ENCODE measurements at regions not wholly inside any gene's neighbourhood (a gene's known extent, or its start where the extent isn't known, plus 50 kb on each side); places are given as distances from the start of the nearest gene placed in this dataset.

- no peak for TF ChIP-seq CTCF (IDR thresholded peaks at IDR 0.05)
- TF ChIP-seq POLR2A (IDR thresholded peaks at IDR 0.05): no peak
- Histone ChIP-seq H3K9me3 (no peaks in the 10 kb centered on the region), H3K27ac (no peak overlapping the region), H3K36me3 (no peaks in the 10 kb centered on the region), H3K4me3 (replicated peaks in 1 of 3) (no peak overlapping the region), H3K27me3 (no peaks in the 10 kb centered on the region), H3K4me1 (no peaks in the 10 kb centered on the region)
- DNase-seq: no peak
- intact Hi-C loops (cut with DNase I): no loop called here
Observed at GRCh38 chr18:73656691-73657090, 490.9 kb downstream of the FBXO15 start.

DNA sequence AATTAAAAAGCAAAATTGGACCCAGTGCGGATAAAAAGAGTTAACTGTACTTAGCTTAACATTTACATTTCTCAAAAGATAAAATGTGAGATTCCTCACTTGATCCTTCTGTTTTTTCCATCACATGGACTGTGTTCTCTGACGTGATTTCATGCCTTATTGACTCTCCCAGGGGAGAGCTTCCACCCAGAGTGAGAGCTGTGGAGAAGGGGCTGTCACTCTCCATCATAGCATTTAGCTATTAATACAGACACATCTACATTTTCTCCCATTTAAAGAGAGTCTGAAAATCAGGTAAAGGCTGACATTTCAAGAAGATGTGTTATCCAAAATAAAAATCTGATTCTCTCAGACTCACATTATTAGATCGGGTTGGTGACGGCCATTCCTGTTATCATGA lies 493.8 kb downstream of the FBXO15 start:
- intact Hi-C loops (cut with DNase I): no loop called here
- Histone ChIP-seq H3K9me3 (no peaks in the 10 kb centered on the region), H3K36me3 (no peaks in the 10 kb centered on the region), H3K27ac (no peak overlapping the region), H3K4me3 (replicated peaks in 1 of 3) (no peak overlapping the region), H3K27me3 (no peaks in the 10 kb centered on the region), H3K4me1 (no peaks in the 10 kb centered on the region)
- no peak for DNase-seq
- 75 to 76% methylated on average over 4 of the region's 4 CpGs for WGBS, 2 donors
- no peak for TF ChIP-seq CTCF (IDR thresholded peaks at IDR 0.05)
- no peak for TF ChIP-seq POLR2A (IDR thresholded peaks at IDR 0.05)

DNA sequence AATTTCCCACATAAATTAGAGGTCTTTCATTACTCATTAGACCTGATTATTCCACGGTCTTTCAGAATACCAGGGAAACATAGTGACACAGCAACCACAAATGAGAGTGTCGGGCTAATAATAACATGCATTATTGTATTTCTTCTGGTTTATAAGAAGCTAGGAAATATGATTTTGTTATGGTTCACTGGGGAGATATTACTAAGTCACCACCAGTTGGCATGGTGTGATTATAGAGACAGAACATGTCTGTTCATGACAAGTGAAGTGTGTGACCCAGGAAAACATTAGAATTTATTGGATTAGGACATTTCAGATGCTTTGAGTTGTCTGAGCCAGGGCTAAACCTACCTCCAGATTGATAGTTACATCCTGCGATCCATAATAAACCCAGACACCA lies 494.4 kb downstream of the FBXO15 start:
- intact Hi-C loops (cut with DNase I): no loop called here
- Histone ChIP-seq H3K4me3 (replicated peaks in 1 of 3) (no peak overlapping the region), H3K36me3 (no peaks in the 10 kb centered on the region), H3K27me3 (no peaks in the 10 kb centered on the region), H3K9me3 (no peaks in the 10 kb centered on the region), H3K4me1 (no peaks in the 10 kb centered on the region), H3K27ac (no peak overlapping the region)
- WGBS, 2 donors: 74 to 77% methylated on average over 3 of the region's 3 CpGs
- DNase-seq: no peak
- no peak for TF ChIP-seq CTCF (IDR thresholded peaks at IDR 0.05)
- no peak for TF ChIP-seq POLR2A (IDR thresholded peaks at IDR 0.05)

DNA sequence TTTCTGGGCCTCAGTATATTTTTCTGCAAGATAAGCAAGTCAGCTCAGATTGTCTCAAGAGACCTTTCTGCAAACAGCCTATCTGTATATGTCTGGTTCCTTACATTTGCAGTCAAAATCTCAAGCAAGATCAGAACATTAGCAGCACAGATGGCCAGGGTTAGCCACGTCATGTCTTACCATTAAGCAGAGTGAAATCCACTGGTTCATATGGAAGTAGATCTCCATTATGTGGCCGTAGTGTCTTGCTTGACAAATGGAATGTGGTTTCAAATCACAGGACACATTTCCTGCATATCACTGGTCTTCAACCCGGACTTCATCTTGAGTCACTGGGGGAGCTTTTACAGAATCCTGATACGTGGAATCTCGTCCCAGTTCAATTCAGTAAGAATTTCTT lies 500.2 kb downstream of the FBXO15 start:
- Histone ChIP-seq H3K27me3 (no peaks in the 10 kb centered on the region), H3K27ac (no peak overlapping the region), H3K4me1 (no peaks in the 10 kb centered on the region), H3K36me3 (no peaks in the 10 kb centered on the region), H3K4me3 (replicated peaks in 1 of 3) (no peak overlapping the region), H3K9me3 (no peaks in the 10 kb centered on the region)
- intact Hi-C loops (cut with DNase I): no loop called here
- TF ChIP-seq CTCF (IDR thresholded peaks at IDR 0.05): no peak
- no peak for TF ChIP-seq POLR2A (IDR thresholded peaks at IDR 0.05)
- WGBS, 2 donors: 57 to 69% methylated on average over 5 of the region's 5 CpGs
- DNase-seq: no peak

DNA sequence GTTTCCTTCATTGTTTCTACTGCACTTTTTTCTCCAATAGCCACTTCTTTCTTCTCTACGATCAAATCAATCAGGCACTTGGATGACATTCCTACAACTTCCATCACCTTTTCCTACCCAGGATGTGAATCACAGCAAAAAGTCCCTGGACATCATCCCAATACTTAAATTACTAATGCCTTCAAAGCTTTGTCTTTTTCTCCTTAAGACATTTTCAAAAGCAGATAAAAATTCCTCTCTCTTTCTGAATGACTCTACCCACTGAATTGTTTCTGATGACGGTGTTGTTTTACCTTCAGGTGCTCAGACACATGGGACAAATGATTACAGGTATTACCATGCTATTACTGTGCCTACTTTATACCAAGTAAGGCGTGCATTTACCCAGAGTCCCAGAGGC lies 500.9 kb downstream of the FBXO15 start:
- H3K4me1 ChIP-seq: no peaks in the 10 kb centered on the region
- no peak overlapping the region for H3K4me3 ChIP-seq (replicated peaks in 1 of 3)
- H3K27me3 ChIP-seq: no peaks in the 10 kb centered on the region
- no peak for DNase-seq
- H3K27ac ChIP-seq: no peak overlapping the region
- H3K9me3 ChIP-seq: no peaks in the 10 kb centered on the region
- no peaks in the 10 kb centered on the region for H3K36me3 ChIP-seq
- TF ChIP-seq CTCF (IDR thresholded peaks at IDR 0.05) (no peak), POLR2A (IDR thresholded peaks at IDR 0.05) (no peak)
- WGBS, 2 donors: 54 to 61% methylated on average over 3 of the region's 3 CpGs
- intact Hi-C loops (cut with DNase I): no loop called here

Data from thyroid gland (tissue), 4 donors.